ENCODE measurements at regions not wholly inside any gene's neighbourhood (a gene's known extent, or its start where the extent isn't known, plus 50 kb on each side); places are given as distances from the start of the nearest gene placed in this dataset.

GRCh38 chrX:74085642-74086236 lies 218.2 kb upstream of the ZCCHC13 start (continued):
- TF ChIP-seq BATF2 (CRISPR knock-in tag; IDR thresholded peaks at IDR 0.05) (no peak), E2F1 (CRISPR knock-in tag; IDR thresholded peaks at IDR 0.05) (no peak), ZNF343 (CRISPR knock-in tag; IDR thresholded peaks at IDR 0.05) (no peak), ZNF776 (CRISPR knock-in tag; IDR thresholded peaks at IDR 0.05) (no peak), KDM6A (CRISPR knock-in tag; IDR thresholded peaks at IDR 0.05; ENCODE audit: low read depth) (peak; percentile 38; the same call in 1 of the 2 replicates), NBN (conservative IDR thresholded peaks at IDR 0.05) (no peak), ZNF557 (CRISPR knock-in tag; IDR thresholded peaks at IDR 0.05) (no peak), ZBTB42 (CRISPR knock-in tag; IDR thresholded peaks at IDR 0.05) (no peak), KAT8 (CRISPR knock-in tag; IDR thresholded peaks at IDR 0.05) (0 out of 2 replicates have a peak, but pooled peaks have one; percentile 34), LRRFIP1 (CRISPR knock-in tag; conservative IDR thresholded peaks at IDR 0.05) (no peak), ZFX (CRISPR knock-in tag; IDR thresholded peaks at IDR 0.05; ENCODE audit: low read depth) (peak; percentile 63; the same call in 1 of the 2 replicates), ZNF577 (CRISPR knock-in tag; IDR thresholded peaks at IDR 0.05; ENCODE audit: borderline replicate concordance, low read depth) (no peak), UBTF (CRISPR knock-in tag; IDR thresholded peaks at IDR 0.05) (peak; percentile 42; the same call in 1 of the 2 replicates), PAXIP1 (CRISPR knock-in tag; conservative IDR thresholded peaks at IDR 0.05) (peak; percentile 66), ISX (CRISPR knock-in tag; conservative IDR thresholded peaks at IDR 0.05) (no peak), ZNF234 (CRISPR knock-in tag; conservative IDR thresholded peaks at IDR 0.05) (no peak), MYC (CRISPR knock-in tag; IDR thresholded peaks at IDR 0.05; ENCODE audit: borderline replicate concordance) (no peak), ZSCAN22 (CRISPR knock-in tag; IDR thresholded peaks at IDR 0.05) (no peak), SALL2 (CRISPR knock-in tag; IDR thresholded peaks at IDR 0.05) (no peak), ZNF510 (CRISPR knock-in tag; IDR thresholded peaks at IDR 0.05; ENCODE audit: low read depth) (no peak), PHF21A (CRISPR knock-in tag; IDR thresholded peaks at IDR 0.05) (no peak)
